Stimulated activated CD4-positive, alpha-beta T cell treated with anti-CD3 and anti-CD28 coated beads, Interleukin-4, amount 100 ng/mL, for 48 hours (primary cell): ENCODE measurements at regions not wholly inside any gene's neighbourhood (a gene's known extent, or its start where the extent isn't known, plus 50 kb on each side); places are given as distances from the start of the nearest gene placed in this dataset.

Source experiments
- DNase-seq, 2 donors: peaks; one replicate each; pipeline ENCODE4 v3.0.0-alpha.2; 2020; ENCODE audit warnings: low read depth in 2 of 2

DNA sequence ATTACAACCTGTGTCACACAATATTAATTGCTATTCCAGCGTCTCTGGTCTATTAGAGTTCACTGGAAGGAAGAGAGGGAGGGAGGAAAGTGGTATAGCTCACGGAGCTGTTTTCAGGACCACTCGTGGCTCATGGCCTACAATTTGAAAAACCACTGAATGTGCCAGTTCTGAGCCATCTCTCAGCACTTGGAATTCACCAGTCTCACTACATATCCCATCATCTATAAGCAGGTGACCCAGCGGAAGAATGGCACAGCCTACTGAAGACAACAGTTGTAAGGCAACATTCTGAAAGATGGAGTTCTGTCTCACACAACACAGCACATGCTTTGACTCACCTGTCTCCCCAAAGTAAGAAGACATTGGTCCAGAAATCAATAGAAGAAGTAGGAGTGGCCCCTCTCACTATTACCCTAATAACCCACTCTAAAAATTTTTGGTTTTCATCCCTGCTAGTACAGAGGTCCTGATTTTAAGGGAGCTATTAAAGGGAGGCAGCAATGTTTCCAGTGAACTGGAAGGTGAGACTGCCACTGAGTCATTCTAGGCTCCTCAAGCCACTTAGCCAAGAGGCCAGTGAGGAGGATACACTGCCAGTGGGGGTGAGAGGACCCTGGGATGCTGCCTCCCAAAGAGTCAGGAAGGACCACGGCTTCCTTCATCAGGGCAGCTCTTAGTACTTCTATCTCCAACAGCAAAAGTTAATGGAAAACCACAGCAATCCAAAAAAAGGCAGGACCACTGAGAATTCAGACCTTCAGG, 50.0 kb upstream of the DOCK9 start:
- no peak for DNase-seq

DNA sequence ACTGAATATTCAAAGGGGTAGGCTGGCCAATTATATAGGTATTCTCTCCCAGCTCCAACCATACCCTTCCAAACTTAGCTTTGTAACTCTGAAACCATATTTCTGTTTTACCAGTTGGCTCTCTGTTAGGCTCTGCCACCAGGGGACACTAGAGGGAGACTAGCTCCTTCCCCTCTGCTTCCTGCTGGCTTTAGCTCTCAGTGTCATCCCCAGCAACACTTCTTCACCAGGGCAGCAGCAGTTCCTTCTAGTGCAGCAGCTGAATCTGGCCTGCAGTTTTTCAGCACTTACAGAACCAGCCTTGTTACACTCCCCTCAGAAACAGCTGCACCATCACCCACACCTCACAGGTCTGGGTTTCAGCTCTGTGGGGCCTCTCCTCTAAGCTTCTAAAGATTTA, 51.0 kb upstream of the DOCK9 start:
- DNase-seq = peak; percentile 35 to 41

DNA sequence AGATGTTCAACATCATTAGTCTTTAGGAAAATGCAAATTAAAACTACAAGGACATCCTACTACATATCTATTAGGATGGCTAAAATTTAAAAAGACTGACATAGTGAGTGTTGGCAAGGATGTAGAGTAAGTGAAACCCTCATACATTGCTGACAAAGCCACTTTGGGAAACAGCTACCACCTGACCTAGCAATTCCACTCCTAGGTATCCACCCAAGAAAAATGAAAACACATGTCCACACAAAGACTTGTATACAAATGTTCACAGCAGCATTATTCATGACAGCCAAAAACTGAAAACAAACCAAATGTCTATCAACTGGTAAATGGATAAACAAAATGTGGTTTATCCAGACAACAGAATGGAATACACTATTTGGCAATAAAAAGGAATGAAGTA, 51.7 kb upstream of the DOCK9 start:
- no peak for DNase-seq

DNA sequence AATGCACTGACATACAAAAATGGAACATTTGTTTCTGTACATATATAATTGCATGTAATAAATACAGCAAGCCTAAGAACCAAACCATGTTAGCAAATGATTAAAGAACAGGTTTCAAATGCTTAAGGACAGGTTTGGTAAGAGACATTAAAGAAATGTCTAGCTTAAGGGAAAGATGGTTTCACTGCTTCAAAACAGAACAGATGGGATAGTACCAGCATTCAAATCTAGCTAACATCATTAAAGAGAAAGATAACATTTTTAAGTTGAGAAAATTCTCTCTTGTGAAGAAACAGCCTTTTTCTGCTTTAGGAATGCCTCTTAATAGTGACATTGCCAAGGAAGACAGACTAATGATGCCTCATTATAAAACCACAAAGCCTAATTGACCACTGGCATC, 52.5 kb upstream of the DOCK9 start:
- DNase-seq = no peak

DNA sequence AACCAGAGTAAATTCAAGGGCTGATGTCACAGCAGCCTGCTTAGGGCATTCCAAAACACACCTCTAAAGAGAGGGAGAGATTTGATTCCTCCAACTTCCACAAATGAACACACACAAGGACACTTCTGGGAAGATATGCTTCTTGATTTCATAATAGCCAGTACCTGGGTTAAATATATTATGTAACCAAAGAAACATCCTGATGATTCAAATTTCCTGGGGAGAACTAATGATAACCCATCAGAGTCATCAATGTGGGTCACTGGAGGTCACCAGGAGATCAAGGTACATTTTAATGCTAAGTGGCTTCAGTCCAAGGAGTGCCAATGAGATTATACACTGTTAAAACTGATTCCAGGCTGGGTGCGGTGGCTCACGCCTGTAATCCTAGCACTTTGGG, 54.0 kb upstream of the DOCK9 start:
- DNase-seq = no peak

DNA sequence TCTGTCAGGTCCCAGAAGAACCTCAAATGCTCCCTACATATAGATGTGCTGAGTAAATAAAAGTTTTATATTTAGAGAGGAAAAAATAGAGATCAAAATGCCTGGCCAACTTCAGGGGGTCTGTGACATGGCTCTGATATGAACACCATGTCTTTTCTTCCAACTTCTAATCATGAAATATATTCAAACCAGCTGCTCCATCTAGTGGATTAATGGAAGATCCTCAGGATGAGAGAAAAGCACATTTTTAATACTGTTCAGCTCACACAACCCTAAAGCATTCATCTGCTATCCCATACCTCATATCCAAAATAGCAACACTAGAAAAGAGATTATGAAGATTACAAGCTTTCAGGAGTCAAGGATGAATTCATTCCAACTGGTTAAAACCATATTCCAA, 56.0 kb upstream of the DOCK9 start:
- DNase-seq = no peak

DNA sequence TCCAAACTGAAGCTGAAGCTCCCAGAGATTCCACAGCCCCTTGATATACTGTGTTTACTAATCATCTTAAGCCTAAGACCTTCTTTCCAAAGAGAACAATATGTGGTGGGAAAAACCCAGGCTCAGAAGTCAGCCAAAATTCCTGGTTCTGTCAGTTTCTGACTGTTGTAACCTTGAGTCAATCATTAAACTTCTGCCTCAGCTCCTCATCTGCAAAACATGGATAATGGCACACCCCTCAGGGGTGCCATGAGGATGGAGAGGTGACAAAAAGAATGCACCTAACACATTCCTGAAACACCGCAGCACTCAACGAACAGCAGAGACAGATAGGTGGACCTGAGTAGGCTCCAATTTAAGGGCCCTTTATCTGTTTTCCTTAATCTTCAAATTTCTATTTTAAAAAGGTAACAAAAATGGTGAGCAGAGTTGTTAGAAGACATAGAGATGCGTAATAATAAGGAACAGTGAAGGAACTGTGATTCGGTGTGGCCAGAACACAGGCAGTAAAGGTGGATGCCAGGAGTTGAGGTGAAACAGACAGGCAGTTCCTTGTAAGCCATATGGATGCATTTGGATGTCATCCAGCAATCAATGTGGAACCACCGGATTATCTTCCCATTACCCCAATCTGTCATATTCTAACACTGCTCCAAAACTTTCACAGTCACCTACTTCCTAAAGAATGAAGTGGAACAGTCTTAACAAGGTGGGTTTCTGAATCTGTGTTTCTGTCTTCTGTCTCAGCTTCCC, 56.6 kb upstream of the DOCK9 start:
- DNase-seq = no peak

DNA sequence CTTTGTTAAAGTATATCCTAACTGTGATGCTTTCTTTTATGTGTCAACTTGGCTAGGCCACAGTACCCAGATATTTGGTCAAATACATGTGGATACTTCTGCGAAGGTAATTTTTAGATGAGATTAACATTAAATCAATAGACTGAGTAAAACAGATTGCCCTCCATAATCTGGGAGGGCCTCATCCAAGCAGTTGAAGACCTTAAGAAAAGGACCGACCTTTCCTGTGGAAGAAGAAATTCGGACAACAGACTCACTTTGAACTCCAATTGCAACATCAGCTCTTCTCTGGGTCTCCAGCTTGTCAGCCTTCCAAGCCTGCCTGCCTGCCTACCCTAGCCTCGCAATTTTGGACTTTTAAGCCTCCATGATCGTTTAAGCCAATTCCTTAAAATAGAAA, 57.9 kb upstream of the DOCK9 start:
- DNase-seq = no peak

DNA sequence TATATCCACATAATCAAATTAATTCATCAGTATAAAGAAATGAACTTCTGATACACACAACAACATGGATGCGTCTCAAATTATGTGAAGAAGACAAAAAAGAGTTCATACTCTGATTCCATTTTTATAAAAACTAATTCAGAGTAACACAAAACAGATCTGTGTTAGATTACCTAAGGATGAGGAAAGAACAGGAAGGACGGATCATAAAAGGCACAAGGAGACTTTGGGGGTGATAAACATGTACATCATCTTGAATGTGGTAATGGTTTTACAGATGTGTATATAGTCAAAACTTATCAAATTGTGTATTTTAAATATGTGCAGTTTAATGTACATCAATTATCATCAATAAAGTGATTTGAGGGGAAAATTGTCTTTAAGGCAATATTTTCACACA, 59.9 kb upstream of the DOCK9 start:
- DNase-seq = no peak

DNA sequence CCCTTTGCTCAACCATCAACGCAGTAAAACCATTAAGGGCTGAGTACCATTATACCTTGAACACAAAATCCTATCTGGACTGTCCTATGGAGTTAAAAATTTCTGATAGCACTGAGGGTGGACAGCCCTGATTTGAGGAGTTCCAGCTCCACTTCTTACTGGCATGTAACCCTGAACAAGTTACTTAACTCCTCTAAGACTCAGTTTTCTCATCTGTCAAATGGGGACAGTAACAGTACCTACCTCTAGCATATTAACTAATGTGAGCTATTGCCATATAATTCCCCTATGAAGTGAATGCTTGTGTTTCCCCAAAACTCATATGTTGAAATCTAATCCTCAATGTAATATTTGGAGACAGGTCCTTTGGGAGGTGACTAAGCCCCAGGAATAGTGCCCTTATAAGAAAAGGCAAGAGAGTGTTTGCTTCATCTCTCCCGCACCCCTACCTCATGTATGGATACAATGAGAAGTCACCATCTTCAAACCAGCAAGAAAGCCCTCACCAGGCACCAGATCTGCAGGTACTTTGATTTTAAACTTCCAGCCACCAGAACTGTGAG, 61.9 kb upstream of the DOCK9 start:
- no peak for DNase-seq

DNA sequence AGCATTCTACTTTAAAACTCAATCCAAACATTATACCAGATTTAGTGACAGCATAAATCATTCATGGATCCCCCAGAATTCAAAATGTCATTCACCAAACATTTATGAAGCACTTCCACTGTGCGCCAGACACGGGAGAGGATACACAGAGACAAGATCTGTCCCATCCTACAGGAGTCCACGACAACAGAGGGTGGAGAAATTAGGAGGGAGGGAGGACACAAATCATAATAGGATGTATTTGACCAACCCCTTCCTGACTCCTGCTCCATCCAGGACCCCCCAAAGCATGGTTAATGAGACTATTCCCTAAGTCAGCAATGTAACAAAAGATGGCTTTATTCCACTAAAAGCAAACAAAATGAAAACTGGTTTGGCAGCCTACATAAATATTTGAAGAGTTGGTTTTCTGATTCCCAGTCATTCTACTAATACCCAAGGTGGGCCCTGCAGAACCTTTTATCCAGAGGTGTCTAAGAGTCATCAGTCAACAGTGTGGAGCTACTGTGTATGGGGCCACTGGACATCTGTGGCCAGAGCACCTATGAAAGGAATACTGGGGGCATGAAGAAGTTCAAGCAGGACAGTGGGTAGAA, 62.8 kb upstream of the DOCK9 start:
- DNase-seq = no peak

DNA sequence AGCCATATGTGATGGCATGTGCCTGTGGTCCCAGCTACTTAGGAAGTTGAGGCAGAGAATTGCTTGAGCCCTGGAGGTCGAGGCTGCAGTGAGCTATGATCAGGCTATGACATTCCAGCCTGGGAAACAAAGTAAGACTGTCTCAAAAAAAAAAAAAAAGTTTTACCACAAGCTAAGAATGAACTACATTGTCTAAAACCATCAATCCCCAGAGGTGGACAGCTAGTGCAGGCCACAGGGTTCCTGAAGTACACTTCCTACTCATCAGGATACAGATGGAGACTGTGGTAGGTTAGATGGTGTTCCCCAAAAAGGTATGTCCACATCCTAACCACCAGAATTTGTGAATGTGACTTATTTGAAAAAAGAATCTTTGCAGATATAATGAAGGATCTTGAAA, 63.5 kb upstream of the DOCK9 start:
- DNase-seq = no peak

DNA sequence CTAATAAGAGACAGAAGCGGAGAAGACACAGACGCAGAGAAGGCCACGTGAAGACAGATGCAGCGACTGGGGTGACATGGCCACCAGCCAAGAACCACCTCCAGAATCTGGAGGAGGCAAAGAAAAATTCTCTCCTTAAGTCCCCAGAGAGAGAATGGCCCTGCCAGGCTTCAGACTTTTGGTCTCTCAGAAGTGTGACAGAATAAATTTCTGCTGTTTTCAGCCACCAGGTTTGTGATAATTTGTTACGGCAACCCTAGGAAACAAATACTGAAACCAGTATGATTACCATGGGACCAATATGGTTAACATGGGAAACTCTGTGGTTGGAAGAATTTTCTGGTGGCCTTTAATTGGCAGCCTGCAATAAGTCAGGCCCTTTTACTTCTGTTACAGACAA, 63.9 kb upstream of the DOCK9 start:
- no peak for DNase-seq

DNA sequence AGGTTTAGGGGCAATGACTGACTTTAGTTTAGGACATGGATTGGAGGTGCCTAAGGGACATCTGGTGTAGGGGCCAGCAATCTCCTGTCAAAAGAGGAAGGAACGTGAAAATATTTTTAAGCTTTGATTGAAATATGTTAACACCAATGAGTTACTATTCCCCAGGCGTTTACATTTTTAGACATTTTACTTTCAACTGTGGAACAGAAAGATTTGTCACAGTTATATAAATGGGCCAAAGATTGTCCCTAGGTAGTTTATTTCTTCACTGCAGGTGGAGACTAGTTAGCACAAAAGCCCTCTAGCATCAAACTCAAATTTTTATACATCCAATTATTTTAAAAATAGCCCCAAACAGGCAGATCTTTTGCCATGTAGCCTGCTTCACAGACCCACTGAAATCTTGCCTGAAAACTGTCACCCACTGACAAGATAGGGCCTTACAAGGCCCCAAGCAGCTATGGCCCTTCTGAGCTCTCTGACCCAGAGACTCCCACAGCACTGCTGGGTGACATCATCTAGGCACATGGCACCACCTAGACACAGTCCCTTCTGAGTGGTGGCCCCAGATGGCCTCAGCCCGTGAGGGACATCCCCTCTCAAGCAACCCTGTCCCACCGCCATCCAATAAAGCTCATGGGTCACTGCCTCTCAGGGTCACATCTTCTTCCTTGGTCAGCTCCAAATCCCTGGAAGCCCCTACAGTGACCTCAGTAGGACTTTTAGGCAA, 64.8 kb upstream of the DOCK9 start:
- DNase-seq = no peak

DNA sequence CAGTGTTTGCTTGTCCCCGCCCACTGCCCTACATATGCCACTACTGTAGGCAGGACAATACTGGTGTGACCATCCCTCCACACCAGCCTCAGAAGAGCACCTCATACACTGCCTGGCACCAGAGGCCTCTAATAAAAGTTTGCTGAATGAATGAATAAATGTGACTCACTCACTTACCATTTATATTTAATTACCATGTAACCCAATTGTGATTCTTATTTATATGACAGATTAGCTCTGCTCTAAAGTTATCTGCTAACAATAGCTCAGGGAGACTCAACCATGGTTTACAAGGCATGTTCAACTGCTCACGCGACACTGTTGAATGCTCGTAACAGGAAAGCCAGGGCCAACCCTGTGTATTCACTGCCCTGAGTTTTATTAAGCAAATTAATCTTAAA, 66.0 kb upstream of the DOCK9 start:
- DNase-seq = no peak

DNA sequence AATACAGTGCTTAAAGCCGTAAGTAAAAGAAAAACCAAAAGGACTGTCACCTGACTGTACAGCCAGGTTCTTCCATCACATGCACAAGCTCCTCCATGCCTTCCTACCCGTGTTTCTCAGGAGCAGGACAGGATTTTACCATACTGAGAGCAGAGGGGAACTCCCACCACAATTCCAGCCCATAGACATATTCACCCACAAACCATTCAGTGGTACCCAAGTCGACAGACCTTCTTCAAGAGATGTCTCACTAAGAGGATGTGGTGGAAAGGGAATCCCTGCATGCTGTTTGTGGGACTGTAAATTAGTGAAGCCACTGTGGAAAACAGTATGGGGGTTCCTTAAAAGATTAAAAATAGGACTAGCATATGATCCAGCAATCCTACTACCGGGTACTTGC, 66.9 kb upstream of the DOCK9 start:
- DNase-seq = no peak

DNA sequence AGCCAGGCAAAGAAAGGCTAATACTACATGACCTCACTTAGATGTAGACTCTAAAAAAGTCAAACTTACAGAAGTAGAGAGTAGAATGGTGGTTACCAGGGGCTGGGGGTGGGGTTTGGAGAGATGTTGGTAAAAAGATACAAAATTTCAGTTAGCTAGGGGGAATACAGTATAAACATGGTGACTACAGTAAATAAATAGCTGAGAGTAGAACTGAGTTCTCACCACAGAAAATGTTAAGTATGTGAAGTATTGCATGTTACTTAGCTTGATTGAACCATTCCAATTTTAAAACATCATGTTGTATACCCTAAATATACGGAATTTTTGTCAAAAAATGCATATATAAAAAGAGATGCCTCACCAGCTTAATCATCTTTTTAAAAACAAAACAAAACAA, 67.5 kb upstream of the DOCK9 start:
- no peak for DNase-seq

DNA sequence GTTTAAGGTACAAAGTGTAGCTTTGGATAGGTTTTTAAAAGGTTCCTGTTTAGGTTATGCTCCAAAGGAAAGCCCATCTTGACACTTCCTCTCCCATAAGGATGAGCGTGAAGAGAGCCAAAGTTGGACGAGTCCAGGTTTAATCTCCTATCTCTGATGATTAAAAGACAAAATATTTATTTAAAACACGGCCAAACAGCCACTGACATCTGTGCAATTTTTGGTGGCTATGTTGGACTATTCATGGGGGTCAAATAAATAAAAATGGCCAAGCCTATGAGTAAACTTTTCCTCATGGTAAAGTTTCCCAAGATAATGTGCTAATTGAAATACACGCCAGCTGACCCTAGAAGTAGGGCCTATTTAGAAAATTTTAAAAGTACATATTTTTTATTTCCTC, 69.0 kb upstream of the DOCK9 start:
- DNase-seq = no peak

DNA sequence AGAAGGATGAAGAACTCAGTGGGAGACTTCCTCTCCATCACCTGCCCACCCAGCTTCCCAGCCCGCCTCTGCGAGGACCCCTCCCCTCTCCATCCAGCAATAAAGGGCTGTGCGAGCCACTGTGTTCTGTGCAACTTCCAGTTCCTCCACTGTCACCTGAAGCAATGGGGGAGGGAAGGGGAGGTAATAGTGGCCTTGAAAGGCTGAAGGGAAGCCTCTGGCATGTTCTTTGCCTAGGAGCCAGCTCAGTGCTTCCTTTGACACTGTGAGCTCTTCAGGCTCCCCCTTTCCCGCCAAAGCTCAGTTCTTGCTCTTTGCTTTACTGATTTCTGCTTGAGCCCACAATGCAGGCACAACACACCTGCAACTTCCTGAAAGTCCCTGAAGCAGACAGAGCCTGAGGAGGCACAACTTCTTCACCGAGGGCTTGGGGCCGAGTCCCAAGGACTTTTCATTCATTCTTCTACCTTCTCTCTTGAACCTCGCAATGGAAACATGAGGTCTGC, 73.2 kb upstream of the DOCK9 start:
- no peak for DNase-seq

DNA sequence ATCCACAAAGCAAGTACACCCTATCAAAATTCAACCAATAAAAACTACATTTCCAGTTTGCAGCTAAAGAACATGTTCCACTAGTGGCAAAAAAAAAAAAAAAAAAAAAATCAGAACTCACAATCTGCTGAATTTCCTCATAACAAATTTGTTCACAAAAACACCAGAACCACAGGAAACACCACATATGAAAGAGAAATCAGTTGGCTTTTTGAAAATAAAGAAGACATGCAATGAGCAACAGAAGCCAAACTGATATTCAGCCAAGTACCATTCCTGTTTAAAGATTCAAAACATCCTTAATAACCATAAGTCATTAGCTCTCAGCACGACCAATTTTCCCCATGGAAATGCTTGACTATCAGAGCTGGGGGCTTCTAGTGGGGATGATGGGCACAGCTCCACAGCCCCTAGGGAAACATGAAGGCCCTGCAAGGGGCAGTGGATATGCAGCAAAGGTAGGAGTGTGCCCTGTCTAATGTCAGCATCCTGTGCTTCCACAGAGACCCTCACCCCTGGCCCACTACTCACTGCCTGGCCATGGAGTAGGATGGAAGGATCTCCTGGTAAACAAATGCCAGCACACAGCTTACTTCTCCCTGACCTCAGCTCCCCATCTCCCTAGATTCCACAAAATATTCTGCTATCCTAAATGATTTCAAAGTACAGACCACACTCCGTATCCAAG, 74.0 kb upstream of the DOCK9 start:
- no peak for DNase-seq

DNA sequence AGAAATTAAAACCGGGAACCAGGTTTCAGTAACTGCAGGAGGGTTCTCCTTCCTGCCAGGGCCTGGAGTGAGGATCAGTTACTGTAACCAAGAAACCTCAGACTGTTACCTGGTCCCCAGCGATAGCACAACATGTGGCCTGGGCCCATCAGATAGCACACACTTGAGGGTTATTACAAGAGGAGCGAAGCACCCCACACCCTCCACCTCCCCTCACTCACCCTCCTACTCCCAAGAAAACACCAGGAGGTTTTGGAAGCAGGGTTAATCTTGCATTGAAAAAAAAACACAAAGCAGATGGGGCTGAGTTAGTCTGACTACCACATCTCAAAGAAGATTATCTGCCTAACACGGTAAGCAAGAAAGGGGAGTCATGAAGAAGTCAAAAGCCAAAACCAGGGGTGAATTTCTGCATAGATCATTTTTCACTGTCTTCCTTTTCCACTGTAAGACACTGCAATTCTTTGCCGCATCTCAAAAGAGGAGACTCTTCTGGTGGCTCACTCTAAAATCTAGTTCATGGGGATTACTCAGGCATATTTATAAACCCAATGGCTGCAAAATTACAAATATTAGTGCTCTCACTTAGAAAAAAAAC, 75.9 kb upstream of the DOCK9 start:
- no peak for DNase-seq
